ENCODE measurements at regions not wholly inside any gene's neighbourhood (a gene's known extent, or its start where the extent isn't known, plus 50 kb on each side); places are given as distances from the start of the nearest gene placed in this dataset.

- TF ChIP-seq, protein P1, sequence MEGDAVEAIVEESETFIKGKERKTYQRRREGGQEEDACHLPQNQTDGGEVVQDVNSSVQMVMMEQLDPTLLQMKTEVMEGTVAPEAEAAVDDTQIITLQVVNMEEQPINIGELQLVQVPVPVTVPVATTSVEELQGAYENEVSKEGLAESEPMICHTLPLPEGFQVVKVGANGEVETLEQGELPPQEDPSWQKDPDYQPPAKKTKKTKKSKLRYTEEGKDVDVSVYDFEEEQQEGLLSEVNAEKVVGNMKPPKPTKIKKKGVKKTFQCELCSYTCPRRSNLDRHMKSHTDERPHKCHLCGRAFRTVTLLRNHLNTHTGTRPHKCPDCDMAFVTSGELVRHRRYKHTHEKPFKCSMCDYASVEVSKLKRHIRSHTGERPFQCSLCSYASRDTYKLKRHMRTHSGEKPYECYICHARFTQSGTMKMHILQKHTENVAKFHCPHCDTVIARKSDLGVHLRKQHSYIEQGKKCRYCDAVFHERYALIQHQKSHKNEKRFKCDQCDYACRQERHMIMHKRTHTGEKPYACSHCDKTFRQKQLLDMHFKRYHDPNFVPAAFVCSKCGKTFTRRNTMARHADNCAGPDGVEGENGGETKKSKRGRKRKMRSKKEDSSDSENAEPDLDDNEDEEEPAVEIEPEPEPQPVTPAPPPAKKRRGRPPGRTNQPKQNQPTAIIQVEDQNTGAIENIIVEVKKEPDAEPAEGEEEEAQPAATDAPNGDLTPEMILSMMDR (IDR thresholded peaks at IDR 0.05), result no peak
- TF ChIP-seq EZH2phosphoT487 (IDR thresholded peaks at IDR 0.05; ENCODE audit: borderline replicate concordance, low read depth) (no peak), USF1 (IDR thresholded peaks at IDR 0.05; ENCODE audit: borderline replicate concordance, low read depth) (no peak), POLR2AphosphoS5 (IDR thresholded peaks at IDR 0.05; ENCODE audit: low read depth, low read length) (no peak), NFIC (IDR thresholded peaks at IDR 0.05; ENCODE audit: borderline replicate concordance) (no peak), SIN3A (IDR thresholded peaks at IDR 0.05; ENCODE audit: borderline replicate concordance, low read depth, low read length) (no peak), MXI1 (IDR thresholded peaks at IDR 0.05; ENCODE audit: low read depth, low read length) (no peak), JUND (IDR thresholded peaks at IDR 0.05) (no peak), NRF1 (IDR thresholded peaks at IDR 0.05; ENCODE audit: low read depth, low read length) (no peak), REST (IDR thresholded peaks at IDR 0.05; ENCODE audit: low read depth, low read length) (no peak), RFX5 (IDR thresholded peaks at IDR 0.05; ENCODE audit: low read length) (no peak), CHD2 (IDR thresholded peaks at IDR 0.05; ENCODE audit: low read length, partially characterized antibody) (no peak), FOXM1 (IDR thresholded peaks at IDR 0.05; ENCODE audit: low read depth) (no peak)
Measured at GRCh38 chr2:16973586-16974286, 308.1 kb upstream of the CYRIA start.
